Mesendoderm (in vitro differentiated cells): ENCODE measurements at regions not wholly inside any gene's neighbourhood (a gene's known extent, or its start where the extent isn't known, plus 50 kb on each side); places are given as distances from the start of the nearest gene placed in this dataset.

ENCODE experiments used
- DNase-seq: peaks from one replicate; pipeline ENCODE4 v3.0.0; 2013
- H2AK5ac ChIP-seq: 2 replicates; pipeline ENCODE4 v1.6.1; 2013; ENCODE audit warnings: low read length, inconsistent platforms
- H2BK120ac ChIP-seq: 2 replicates; pipeline ENCODE4 v1.6.1; 2013; ENCODE audit warnings: low read depth, mild to moderate bottlenecking, low read length, moderate library complexity, mixed read lengths
- H2BK15ac ChIP-seq: replicated peaks from 2 replicates; pipeline ENCODE4 v1.6.1; 2013; ENCODE audit warnings: low read depth, mild to moderate bottlenecking, moderate library complexity
- H2BK5ac ChIP-seq: 2 replicates; pipeline ENCODE4 v1.6.1; 2013; ENCODE audit warnings: low read length, inconsistent platforms
- H3K18ac ChIP-seq: 2 replicates; pipeline ENCODE4 v1.6.1; 2013; ENCODE audit warnings: mild to moderate bottlenecking, low read length, mixed read lengths
- H3K23ac ChIP-seq: one replicate; pipeline ENCODE4 v1.6.1; 2013; ENCODE audit warnings: low read length
- H3K27ac ChIP-seq: 2 replicates; pipeline ENCODE4 v1.5.1; 2013; ENCODE audit warnings: low read depth, mild to moderate bottlenecking, inconsistent platforms, low read length, moderate library complexity
- H3K27me3 ChIP-seq: 2 replicates; pipeline ENCODE4 v1.6.1; 2013; ENCODE audit warnings: low read length, control low read depth, mild to moderate bottlenecking, inconsistent platforms; ENCODE audit not compliant: insufficient read depth, poor library complexity
- H3K36me3 ChIP-seq: 2 replicates; pipeline ENCODE4 v1.6.1; 2013; ENCODE audit warnings: low read length, inconsistent platforms; ENCODE audit not compliant: control insufficient read depth, insufficient read depth
- H3K4ac ChIP-seq: one replicate; pipeline ENCODE4 v1.6.1; 2013; ENCODE audit warnings: low read depth, mild to moderate bottlenecking, low read length, moderate library complexity
- H3K4me1 ChIP-seq: 2 replicates; pipeline ENCODE4 v1.6.1; 2013; ENCODE audit warnings: low read depth, low read length, inconsistent platforms; ENCODE audit not compliant: control insufficient read depth
- H3K4me2 ChIP-seq: 2 replicates; pipeline ENCODE4 v1.6.1; 2013; ENCODE audit warnings: low read length
- H3K4me3 ChIP-seq: 2 replicates; pipeline ENCODE4 v1.5.1; 2013; ENCODE audit warnings: mild to moderate bottlenecking, low read length
- H3K56ac ChIP-seq: one replicate; pipeline ENCODE4 v1.6.1; 2013; ENCODE audit warnings: low read length
- H3K79me1 ChIP-seq: 2 replicates; pipeline ENCODE4 v1.6.1; 2013; ENCODE audit warnings: low read length, inconsistent platforms
- H3K79me2 ChIP-seq: 2 replicates; pipeline ENCODE4 v1.6.1; 2013; ENCODE audit warnings: mild to moderate bottlenecking, low read length; ENCODE audit not compliant: control insufficient read depth, insufficient read depth
- H3K9ac ChIP-seq: 2 replicates; pipeline ENCODE4 v1.6.1; 2013; ENCODE audit warnings: low read length, inconsistent platforms
- H4K5ac ChIP-seq: one replicate; pipeline ENCODE4 v1.6.1; 2013; ENCODE audit warnings: low read length
- H4K8ac ChIP-seq: one replicate; pipeline ENCODE4 v1.6.1; 2013; ENCODE audit warnings: low read depth, mild to moderate bottlenecking, control low read depth, low read length, moderate library complexity
- WGBS: extraction: QIAGEN DNeasy Blood & Tissue Kit; methylation state at CpG from one replicate; pipeline ENCODE4 v1.1.7; 2013; ENCODE audit warnings: low lambda C conversion rate, missing lambda C conversion rate; ENCODE audit not compliant: insufficient coverage; ENCODE audit errors: extremely low coverage; 5-methylcytosine and 5-hydroxymethylcytosine counted together

- H3K56ac ChIP-seq = no peak overlapping the region
- H2AK5ac ChIP-seq = no peak overlapping the region
- H2BK15ac ChIP-seq = no peak overlapping the region
- H3K79me1 ChIP-seq = no peaks in the 10 kb centered on the region
- H3K4me2 ChIP-seq = no peak overlapping the region
- H3K4me3 ChIP-seq = no peak overlapping the region
- H3K27me3 ChIP-seq = no peaks in the 10 kb centered on the region
- H3K4ac ChIP-seq = no peak overlapping the region
- DNase-seq = no peak
- H3K79me2 ChIP-seq = no peaks in the 10 kb centered on the region
- H4K5ac ChIP-seq = no peak overlapping the region
- no peak overlapping the region for H2BK120ac ChIP-seq
- no peak overlapping the region for H3K27ac ChIP-seq
- 100% methylated on average over 1 of the region's 38 CpGs for WGBS
- no peak overlapping the region for H4K8ac ChIP-seq
- no peak overlapping the region for H3K23ac ChIP-seq
- no peak overlapping the region for H3K9ac ChIP-seq
- no peaks in the 10 kb centered on the region for H3K4me1 ChIP-seq
- no peaks in the 10 kb centered on the region for H3K36me3 ChIP-seq
- no peak overlapping the region for H2BK5ac ChIP-seq
- H3K18ac ChIP-seq = no peak overlapping the region
Observed at GRCh38 chr7:45391618-45392451, 182.3 kb upstream of the ADCY1 start.

GRCh38 chr7:45394117-45394708 is 180.0 kb upstream of the ADCY1 start:
- H3K4me1 ChIP-seq = no peaks in the 10 kb centered on the region
- H3K36me3 ChIP-seq = no peaks in the 10 kb centered on the region
- no peaks in the 10 kb centered on the region for H3K79me1 ChIP-seq
- H3K27me3 ChIP-seq = no peaks in the 10 kb centered on the region
- no peak overlapping the region for H2BK15ac ChIP-seq
- no peak overlapping the region for H3K27ac ChIP-seq
- no peak overlapping the region for H2BK120ac ChIP-seq
- no peak overlapping the region for H4K8ac ChIP-seq
- no peak overlapping the region for H3K4me3 ChIP-seq
- H3K9ac ChIP-seq = no peak overlapping the region
- WGBS = no CpG with 5 or more reads among the region's 4 CpGs
- DNase-seq = no peak
- no peak overlapping the region for H2AK5ac ChIP-seq
- H3K18ac ChIP-seq = no peak overlapping the region
- H3K56ac ChIP-seq = no peak overlapping the region
- H3K4ac ChIP-seq = no peak overlapping the region
- no peak overlapping the region for H3K23ac ChIP-seq
- H3K4me2 ChIP-seq = no peak overlapping the region
- no peak overlapping the region for H4K5ac ChIP-seq
- H2BK5ac ChIP-seq = no peak overlapping the region
- H3K79me2 ChIP-seq = no peaks in the 10 kb centered on the region

DNA sequence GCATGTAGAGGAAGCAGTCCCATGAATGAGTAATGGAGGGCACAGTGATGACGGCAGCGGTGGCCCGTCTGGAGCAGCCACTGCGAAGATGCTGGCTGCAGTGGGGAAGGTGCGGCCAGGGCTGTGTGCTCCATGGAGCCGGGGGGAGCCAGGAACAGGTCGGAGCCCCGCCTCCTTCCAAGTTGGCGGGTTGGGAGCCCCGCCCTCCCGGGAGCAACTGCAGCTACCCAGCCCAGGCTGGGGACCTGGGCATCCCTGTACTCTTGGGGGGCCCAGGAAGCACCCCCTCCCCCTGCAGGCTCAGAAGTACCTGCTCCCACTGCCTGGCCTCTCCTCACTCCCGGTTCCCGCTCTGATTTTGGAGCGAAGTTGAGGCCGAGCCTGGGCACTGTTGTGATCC is 175.1 kb upstream of the ADCY1 start:
- H3K27ac ChIP-seq = no peak overlapping the region
- DNase-seq = no peak

DNA sequence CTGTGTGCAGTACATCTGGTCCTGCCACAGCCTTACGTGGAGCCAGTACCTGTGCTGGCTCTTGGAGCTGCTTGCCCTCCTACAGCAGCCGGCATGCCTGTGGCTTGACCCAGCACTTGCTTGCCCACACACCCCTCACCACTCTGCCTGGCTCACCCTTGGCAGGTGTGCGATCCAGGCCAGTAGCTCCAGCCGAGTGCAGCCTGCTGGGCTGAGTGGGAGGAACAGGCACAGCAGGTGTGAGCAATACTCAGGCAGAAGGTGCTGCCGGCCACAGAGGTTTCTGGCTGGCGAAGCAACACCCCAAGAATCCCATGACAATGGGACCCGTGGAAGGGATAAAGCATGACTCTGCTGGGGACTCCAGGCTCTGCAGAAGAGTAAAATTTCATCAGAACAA is 173.5 kb upstream of the ADCY1 start:
- Histone ChIP-seq H2BK15ac (no peak overlapping the region), H2AK5ac (no peak overlapping the region), H3K27ac (no peak overlapping the region), H4K5ac (no peak overlapping the region), H4K8ac (no peak overlapping the region), H2BK5ac (no peak overlapping the region), H3K79me1 (no peaks in the 10 kb centered on the region), H3K4me3 (no peak overlapping the region), H3K36me3 (no peaks in the 10 kb centered on the region), H3K4ac (no peak overlapping the region), H3K9ac (no peak overlapping the region), H3K18ac (no peak overlapping the region), H3K23ac (no peak overlapping the region), H3K79me2 (no peaks in the 10 kb centered on the region), H2BK120ac (no peak overlapping the region), H3K27me3 (no peaks in the 10 kb centered on the region), H3K56ac (no peak overlapping the region), H3K4me2 (no peak overlapping the region), H3K4me1 (no peaks in the 10 kb centered on the region)
- no peak for DNase-seq
- no CpG with 5 or more reads among the region's 7 CpGs for WGBS

More for the DNA sequence above, 175.1 kb upstream of the ADCY1 start:
- H3K36me3 ChIP-seq = no peaks in the 10 kb centered on the region
- no peak overlapping the region for H4K8ac ChIP-seq
- no peak overlapping the region for H3K4ac ChIP-seq
- H2BK15ac ChIP-seq = no peak overlapping the region
- H3K79me1 ChIP-seq = no peaks in the 10 kb centered on the region
- WGBS = no CpG with 5 or more reads among the region's 15 CpGs
- H3K79me2 ChIP-seq = no peaks in the 10 kb centered on the region
- H2AK5ac ChIP-seq = no peak overlapping the region
- H3K4me3 ChIP-seq = no peak overlapping the region
- no peak overlapping the region for H3K4me2 ChIP-seq
- H3K4me1 ChIP-seq = no peaks in the 10 kb centered on the region
- H4K5ac ChIP-seq = no peak overlapping the region
- no peak overlapping the region for H3K56ac ChIP-seq
- no peak overlapping the region for H2BK5ac ChIP-seq
- H3K18ac ChIP-seq = no peak overlapping the region
- H3K27me3 ChIP-seq = no peaks in the 10 kb centered on the region
- no peak overlapping the region for H2BK120ac ChIP-seq
- no peak overlapping the region for H3K23ac ChIP-seq
- H3K9ac ChIP-seq = no peak overlapping the region

GRCh38 chr7:45401155-45401554 is 173.0 kb upstream of the ADCY1 start:
- H3K4me2 ChIP-seq = no peak overlapping the region
- H2AK5ac ChIP-seq = no peak overlapping the region
- no peak overlapping the region for H3K18ac ChIP-seq
- no peak overlapping the region for H3K23ac ChIP-seq
- H3K27ac ChIP-seq = no peak overlapping the region
- no peak overlapping the region for H3K4ac ChIP-seq
- H2BK5ac ChIP-seq = no peak overlapping the region
- H3K9ac ChIP-seq = no peak overlapping the region
- H4K8ac ChIP-seq = no peak overlapping the region
- no peak overlapping the region for H3K4me3 ChIP-seq
- no peaks in the 10 kb centered on the region for H3K4me1 ChIP-seq
- DNase-seq = no peak
- no peaks in the 10 kb centered on the region for H3K79me1 ChIP-seq
- H3K27me3 ChIP-seq = no peaks in the 10 kb centered on the region
- H3K79me2 ChIP-seq = no peaks in the 10 kb centered on the region
- H2BK120ac ChIP-seq = no peak overlapping the region
- no peak overlapping the region for H4K5ac ChIP-seq
- H2BK15ac ChIP-seq = no peak overlapping the region
- WGBS = no CpG with 5 or more reads among the region's 2 CpGs
- no peaks in the 10 kb centered on the region for H3K36me3 ChIP-seq
- no peak overlapping the region for H3K56ac ChIP-seq
